DMS79 treated with DMSO at 0.1 percent for 48 hours (cell line): ENCODE measurements at regions not wholly inside any gene's neighbourhood (a gene's known extent, or its start where the extent isn't known, plus 50 kb on each side); places are given as distances from the start of the nearest gene placed in this dataset.
"Not testable (repeated sequence)": the region's sequence is repeated elsewhere in the genome, so short reads cannot be mapped to it uniquely, and the experiment has no call there.

Source experiments
- DNase-seq: peaks from one replicate; lab custom pipeline; 2025; lab: John Stamatoyannopoulos, UW

DNA sequence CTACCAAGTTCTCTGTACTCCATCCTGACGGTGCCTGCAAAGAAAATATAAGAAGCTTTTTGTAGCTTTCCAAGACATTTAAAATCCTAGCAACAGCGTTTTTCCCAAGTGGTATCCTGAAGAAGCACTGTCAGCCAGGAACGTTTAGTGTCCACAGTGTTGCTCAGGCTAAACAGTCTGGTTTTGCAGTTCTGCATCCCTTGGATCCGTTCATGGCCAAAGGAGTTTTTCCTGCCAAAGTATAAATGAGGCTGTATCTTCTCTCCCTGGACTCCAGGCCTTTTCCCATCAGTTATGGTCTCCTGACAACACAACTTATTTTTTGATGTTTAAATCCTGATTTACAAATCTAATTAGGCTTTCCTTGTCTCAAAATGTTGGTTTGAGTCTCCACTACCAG lies 925.8 kb downstream of the TLE1 start:
- no peak for DNase-seq

DNA sequence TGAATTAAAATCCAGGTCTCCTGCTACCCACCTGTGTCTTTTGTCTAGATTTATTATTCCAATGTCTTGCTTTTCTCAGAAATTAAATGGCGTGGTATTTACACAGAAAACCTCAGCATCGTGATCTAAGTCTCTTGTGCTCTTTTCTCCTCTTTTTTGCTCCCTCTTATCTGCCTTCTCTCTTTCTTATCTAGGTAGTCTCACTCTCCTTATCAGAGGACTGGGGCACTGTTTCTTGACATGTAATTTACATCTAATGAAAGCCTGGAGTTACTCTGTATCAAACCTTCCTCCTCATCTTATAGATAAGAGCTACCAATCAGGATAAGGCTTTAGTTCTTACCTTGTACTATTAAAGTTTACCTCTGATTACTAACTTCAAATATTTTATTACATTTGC lies 933.8 kb downstream of the TLE1 start:
- no peak for DNase-seq

DNA sequence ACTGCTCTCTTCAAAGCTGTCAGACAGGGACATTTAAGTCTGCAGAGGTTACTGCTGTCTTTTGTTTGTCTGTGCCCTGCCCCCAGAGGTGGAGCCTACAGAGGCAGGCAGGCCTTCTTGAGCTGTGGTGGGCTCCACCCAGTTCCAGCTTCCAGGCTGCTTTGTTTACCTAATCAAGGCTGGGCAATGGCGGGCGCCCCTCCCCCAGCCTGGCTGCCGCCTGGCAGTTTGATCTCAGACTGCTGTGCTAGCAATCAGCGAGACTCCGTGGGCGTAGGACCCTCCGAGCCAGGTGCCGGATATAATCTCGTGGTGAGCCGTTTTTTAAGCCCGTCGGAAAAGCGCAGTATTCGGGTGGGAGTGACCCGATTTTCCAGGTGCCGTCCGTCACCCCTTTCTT lies 942.3 kb downstream of the TLE1 start:
- not testable (repeated sequence) for DNase-seq

DNA sequence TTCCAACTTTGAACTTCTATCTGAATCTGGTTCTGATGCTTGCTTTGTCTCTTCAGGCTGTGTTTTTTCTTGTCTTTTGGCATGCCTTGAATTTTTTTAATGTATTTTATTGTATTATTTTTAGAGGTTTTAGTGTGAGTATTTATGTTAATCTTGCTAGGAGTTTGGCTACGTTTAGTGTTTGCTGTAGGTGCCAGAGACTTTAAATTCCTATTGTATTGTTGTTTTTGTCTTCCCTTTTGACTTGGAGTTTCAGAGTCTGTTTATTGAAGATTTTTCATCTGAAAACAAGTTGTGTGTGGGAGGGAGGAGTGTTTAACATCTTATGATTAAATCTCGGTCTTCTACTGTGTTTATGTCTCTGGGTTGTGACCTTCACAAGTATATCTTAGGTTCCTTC lies 956.8 kb downstream of the TLE1 start:
- no peak for DNase-seq

DNA sequence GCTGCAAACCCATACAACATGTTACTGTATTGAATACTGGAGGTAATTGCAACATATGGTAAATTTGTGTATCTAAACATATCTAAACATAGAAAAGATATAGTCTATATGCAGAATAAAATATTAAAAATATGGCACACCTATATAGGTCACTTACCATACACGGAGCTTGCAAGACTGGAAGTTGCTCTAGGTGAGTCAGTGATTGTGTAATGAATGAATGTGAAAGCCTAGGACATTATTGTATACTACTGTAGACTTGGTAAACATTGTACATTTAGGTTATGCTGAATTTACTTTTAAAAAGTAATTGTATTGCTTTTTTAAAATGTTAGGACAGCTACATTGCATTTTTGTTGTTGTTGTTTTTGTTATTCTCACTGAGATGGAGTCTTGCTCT lies 968.8 kb downstream of the TLE1 start:
- DNase-seq, result no peak

DNA sequence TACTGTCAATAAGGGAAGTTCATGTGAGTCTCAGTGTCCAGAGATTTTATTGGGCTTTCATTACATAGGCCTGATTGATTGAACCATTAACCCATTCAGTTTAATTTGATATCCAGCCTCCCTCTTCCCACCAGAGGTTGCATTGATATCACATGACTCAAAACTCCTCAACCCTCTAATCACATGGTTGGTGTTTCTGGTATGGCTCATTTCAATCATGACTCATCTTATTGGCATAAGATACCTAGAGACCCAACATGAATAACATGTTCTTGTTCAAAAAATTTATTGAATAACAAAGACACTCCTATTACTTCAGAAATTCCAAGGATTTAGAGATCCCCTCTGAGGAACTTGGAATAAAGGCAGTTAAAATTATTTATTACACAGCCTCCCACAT lies 982.2 kb downstream of the TLE1 start:
- DNase-seq, result no peak

DNA sequence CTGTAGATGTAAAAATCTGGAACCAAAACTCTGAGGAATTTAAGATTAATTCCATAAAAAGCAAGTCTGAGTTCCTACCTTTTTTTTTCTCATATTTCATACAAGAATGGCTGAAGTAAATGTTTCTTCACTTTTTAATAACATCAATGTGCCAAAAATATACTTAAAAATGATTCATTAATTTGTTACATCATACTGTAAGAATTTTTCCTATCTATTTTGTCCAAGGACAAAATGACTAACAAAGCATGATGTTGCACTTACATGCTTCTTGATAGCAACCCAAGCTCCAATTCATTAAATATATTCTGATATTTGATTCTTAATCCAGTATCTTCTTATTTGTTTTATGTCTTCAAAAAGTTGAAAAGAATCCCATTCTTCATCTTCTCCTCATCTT lies 988.3 kb downstream of the TLE1 start:
- no peak for DNase-seq

DNA sequence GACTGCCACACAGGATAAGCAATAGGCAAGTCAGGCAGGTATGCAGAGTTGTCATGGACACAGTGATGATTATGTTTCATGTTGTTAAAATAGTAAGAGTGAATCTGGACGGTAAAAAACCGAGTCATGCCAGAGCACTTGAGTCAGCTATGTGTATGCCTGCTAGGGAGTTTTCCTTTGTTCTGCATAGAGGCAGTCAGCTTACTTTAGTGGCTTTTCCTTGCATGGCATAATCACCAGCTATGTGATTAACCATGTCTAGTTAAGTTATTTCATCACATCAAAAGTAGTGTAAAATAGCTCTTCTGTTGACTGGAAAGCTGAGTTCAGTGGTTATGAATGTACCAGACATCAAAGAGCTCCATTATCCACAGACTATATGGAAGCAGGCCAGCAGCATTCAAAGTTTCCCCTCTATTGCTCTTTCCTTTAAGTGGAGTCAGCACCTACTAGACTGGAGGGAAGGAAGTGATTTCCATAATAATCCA lies 989.8 kb downstream of the TLE1 start:
- no peak for DNase-seq

DNA sequence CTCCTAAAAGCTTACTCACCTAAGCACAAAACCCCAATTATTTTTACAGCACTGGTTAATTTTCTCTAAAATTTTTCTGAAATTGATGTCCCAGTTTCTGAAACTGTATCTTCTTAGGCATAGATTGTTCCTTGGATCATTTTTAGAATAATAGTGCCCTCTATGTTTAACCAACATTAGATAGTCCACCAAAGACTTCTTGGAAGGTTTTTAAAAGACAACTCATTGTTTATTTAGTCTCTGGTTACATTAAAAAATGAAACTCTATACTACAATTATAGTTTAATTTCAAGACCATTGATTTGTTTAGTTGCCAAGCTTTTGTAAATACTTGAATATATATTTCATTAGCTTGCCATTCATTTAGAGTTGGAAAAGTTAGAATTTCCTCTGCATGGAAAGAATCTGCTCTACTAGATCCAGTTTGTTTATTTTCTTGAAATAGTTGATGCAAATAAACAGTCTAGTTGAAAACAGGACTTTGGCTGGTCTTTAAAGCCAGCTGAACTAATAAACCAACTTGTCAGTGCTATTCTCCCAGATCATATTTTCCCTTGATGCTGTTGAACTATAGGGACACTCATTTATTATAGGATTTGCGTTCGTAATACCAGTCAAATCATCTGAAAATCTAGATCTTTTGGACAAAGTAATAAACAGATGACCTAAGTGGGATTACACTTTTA lies 990.5 kb downstream of the TLE1 start:
- DNase-seq, result no peak

DNA sequence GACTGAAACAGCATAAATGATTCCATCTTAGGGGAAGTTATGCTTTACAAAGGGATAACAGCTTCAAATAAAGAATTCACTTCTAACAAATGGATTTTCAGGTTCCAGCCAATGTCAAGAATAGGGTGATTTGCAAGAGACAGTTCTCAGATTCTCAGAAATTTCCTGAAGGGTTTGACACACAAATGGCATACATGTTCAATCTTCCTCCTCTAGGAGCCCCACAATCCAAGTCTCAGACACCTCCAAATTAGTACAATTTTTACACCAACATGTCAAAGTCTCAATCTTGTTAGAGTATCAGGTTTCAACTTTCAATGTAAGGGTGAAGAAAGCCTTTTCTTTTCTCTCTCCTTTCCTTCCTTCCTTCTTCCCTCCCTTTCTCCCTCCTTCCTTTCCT lies 996.6 kb downstream of the TLE1 start:
- DNase-seq, result no peak

DNA sequence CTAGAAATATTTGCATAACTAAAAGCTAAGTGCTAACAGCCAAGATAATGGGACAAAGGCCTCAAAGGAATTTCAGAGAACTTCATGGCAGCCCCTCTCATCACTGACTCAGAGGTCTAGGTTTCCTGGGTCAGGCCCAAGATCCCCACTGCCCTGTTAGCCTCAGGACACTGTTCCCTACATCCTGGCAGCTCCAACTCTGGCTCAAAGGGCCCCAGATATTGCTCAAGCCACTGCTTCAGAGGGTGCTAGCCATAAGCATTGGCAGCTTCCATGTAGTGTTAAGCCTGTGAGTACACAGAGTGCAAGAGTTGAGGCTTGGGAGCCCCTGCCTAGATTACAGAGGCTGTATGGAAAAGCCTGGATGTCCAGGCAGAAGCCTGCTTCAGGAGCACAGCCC lies 998.1 kb downstream of the TLE1 start:
- no peak for DNase-seq

DNA sequence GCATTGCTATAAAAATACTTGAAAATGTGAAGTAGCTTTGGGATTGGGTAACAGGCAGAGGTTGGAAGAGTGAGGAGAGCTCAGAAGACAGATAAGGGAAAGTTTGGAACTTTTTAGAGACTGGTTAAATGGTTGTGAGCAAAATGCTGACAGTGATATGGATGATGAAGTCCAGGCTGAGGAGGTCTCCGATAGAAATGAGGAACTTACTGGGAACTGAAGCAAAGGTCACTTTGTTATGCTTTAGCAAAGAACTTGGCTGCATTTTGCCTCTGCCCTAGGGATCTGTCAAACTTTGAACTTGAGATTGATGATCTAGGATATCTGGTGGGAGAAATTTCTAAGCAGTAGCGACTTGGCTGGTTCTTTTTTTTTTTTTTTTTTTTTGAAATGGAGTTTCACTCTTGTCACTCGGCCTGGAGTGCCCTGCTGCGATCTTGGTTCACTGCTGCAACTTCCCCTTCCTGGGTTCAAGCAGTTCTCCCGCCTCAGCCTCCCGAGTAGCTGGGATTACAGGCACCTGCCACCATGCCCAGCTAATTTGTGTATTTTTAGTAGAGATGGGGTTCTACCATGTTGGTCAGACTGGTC lies 998.9 kb downstream of the TLE1 start:
- DNase-seq, result no peak

DNA sequence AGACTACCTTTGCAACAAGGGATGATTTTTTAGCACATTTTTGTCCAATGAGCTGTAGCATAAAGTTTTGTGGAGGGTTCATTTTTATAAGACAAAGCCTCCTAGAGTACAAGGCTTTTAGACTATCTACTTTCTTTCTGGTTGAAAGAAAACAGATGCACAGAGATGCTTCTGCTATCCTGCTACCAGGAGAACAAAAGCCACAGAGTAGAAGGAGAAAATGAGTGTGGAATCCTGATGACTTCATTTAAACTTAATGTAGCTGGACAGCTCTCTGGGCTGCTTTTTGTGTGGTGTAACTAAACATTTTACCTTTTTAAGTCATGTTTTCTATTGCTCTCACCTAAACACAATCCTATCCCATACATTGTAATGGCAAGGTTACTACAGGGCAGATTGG lies 1009.4 kb downstream of the TLE1 start:
- DNase-seq, result no peak

DNA sequence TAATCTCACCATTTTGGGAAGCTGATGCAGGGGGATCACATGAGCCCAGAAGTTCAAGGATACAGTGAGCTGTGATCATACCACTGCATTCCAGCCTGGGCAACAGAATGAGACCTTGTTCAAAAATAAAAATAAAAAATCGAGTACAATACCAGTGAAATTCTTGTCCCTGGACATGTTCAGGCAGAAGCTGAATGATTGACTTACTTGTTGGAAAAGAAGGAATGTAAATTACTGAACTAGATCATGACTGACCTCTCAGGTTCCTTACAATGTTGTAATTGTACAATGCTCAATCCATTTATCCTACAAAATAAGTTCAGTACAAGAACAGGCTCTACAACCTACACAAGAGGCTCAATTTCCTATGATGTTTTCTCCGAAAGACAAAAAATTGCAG lies 1010.4 kb downstream of the TLE1 start:
- no peak for DNase-seq

DNA sequence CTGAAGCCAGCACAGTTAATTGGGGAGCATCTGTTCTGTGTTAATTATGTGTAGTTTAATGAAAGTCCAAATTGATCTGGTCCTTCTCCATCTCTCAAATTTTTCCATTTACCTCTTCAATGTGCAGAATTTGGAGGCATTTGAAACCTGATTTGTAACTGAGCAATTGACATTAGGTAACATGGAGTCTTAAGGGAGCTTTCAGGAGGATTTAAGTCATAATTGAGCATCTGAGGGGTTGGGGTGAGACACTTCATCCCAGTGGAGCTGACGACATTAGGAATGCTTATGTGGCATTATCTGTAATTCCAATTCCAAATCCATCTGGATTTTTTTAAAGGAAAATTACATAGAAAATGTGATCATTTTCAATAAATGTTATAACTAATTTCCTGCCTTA lies 1015.9 kb downstream of the TLE1 start:
- no peak for DNase-seq

DNA sequence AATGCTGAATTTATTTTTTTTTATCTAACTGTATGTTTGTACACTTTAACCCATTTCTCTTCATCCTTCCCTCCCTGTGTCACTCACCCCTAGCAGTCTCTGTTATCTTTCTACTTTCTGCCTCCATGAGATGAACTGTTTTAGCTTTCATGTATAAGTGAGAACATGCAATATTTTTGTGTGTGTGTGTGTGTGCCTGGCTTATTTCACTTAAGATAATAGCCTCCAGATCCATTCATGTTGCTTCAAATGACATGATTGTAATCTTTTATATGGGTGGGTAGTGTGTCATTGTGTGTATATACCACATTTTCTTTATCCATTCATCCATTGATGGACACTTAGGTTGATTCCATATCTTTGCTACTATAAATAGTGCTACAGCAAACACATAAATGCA lies 1023.9 kb downstream of the TLE1 start:
- DNase-seq, result no peak

DNA sequence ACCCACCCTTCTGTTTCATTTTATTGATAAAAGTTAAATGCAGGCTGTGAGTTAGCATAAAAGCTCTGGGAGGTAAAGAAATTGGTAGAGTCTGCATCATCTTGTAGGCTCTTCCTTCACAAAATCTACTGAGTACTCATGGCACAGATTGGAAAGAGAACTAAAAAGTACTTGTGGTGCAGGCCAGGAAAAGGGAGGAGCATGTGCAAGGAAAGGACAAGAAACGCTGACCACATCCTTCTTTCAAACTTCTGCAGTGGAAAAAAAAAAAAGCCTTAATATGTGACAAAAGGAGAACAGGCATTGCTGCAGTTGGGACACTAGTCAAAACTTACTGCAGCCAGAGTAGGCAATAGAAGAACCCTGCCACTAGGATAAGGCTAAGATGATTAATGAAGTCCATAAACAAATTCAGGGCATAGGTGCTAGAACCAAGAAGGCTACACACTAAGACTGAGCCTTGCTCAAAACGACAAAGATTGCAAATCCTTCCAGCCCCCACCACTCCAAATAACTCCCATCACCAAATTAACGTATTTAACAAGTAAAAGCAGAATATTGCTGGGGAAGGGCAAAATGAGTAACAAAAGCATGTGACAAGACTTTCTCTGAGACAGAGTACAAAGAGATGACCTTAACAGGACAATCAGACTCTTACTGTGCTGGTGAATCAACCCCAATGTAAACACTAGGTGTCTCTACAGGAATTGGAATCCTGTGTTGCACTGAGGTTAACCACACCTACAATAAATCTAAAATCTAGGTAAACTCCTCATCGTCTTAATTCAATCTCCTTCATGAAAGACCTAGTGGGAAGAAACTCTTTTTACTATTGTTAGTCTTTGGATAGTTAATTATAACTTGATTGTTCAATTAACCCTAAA lies 1024.8 kb downstream of the TLE1 start:
- no peak for DNase-seq

DNA sequence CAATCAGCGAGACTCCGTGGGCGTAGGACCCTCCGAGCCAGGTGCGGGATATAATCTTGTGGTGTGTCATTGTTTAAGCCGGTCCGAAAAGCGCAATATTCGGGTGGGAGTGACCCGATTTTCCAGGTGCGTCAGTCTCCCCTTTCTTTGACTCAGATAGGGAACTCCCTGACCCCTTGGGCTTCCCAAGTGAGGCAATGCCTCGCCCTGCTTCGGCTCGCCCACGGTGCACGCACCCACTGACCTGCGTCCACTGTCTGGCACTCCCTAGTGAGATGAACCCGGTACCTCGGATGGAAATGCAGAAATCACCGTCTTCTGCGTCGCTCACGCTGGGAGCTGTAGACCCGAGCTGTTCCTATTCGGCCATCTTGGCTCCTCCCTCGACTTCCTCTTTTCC lies 1029.6 kb downstream of the TLE1 start:
- not testable (repeated sequence) for DNase-seq

DNA sequence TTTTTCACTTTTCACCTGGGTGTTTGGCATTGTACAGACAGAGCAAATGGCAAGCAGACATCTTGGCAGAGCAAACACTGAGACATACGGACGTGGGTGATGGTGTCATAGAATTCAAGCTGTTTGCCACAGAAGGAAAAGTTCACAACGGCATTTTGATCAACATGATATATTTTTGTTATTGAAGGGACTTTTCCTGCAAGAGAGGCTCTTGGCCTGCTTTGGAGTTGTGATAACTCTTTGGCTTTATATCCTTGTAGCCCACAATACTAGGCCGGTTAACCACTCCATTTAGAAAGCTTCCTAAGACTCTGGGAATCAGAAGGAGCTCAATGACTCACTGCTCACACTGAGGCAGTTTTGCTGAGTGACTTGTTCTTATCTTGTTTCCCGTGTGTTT lies 1038.3 kb downstream of the TLE1 start:
- DNase-seq, result no peak

DNA sequence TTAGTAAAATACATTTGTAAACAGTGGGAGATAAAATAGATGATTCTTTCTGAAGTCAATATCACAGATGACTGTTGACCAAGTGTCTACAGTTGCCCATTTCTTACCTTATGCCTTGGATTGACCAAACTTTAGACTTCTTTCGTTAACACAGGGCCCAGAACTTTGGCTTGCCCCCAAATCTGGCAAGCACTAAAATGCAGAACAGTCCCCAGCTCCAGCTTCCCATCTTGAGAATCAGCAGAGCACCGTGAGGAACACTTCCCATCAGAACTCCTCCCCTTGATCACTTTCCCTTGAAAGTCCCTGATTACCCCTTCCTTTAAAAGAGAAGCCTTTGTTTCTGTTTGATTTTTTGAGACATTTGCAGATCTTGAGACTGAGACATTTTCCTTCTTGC lies 1039.9 kb downstream of the TLE1 start:
- no peak for DNase-seq

DNA sequence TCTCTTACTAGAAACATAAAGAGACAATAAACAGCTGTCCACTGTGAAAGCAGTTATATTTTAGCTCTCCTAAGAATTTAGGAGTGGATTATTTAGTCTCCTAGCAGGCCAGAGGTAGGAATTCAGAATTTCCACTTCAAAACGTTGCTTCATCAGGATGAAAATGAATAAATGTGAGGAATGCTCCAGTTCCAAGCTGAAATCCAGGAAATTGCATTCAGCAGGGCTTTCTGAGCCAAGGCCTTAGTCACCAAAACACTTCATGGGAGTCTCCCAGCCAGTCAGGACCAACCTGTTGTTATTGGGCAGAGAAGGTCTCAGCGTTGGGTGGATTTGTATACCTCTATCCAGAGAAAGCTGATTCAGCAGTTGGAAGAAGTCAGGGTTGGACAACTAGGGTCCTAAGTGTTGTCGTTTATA lies 1040.3 kb downstream of the TLE1 start:
- no peak for DNase-seq

DNA sequence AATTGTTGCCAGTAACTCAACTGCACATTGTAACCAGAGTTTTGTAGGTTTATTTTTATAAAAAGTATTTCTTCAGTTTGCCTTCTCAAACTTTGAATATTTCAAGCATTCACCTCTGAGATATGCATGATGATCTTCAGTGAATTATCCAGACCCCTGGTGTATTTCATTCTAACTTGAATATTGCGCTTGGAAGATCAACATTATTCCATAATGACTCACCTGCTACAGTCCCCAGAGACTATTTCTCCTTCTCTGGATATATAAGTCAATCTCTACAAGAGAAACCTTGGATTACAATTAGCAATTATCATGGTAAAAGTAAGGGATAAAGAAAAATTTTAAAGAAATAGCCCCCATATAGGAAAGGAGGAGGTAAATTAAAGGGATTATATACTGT lies 1041.0 kb downstream of the TLE1 start:
- DNase-seq, result no peak

DNA sequence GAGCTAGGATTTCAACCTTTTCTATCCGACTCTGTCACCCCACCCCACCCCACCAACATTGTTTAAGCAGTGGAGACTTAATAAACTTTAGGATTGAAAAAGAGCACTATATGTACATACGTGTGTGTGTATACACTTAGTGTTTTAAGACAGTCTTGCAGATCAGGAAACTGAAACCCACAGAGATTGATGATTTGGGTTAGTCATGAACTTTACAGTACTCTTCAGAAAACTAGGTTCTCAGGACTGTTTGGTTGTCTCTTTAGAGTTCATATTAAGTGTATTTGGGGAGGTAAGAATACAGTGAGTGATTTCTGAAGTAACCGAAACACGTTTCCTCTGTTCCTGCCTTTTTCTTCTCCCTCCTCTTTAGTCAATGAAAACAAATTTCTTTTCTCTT lies 1043.1 kb downstream of the TLE1 start:
- no peak for DNase-seq
